Effector memory CD4-positive, alpha-beta T cell (primary cell): ENCODE measurements at regions not wholly inside any gene's neighbourhood (a gene's known extent, or its start where the extent isn't known, plus 50 kb on each side); places are given as distances from the start of the nearest gene placed in this dataset.

ENCODE experiments used
- DNase-seq, 3 donors: peaks; one replicate each; pipeline ENCODE4 v3.0.0-alpha.2; 2020
- H3K27ac ChIP-seq: 2 replicates; pipeline ENCODE4 v1.7.0; 2013; ENCODE audit warnings: mild to moderate bottlenecking, low read length, moderate library complexity; ENCODE audit not compliant: insufficient read depth, poor library complexity, severe bottlenecking
- H3K27me3 ChIP-seq: replicated peaks from 2 replicates; pipeline ENCODE4 v1.7.0; 2013; ENCODE audit warnings: mild to moderate bottlenecking, low read length; ENCODE audit not compliant: insufficient read depth, control insufficient read depth, poor library complexity, severe bottlenecking
- H3K36me3 ChIP-seq: 2 replicates; pipeline ENCODE4 v1.7.0; 2013; ENCODE audit warnings: mild to moderate bottlenecking, low read length, moderate library complexity; ENCODE audit not compliant: control insufficient read depth, insufficient read depth
- H3K4me1 ChIP-seq: 2 replicates; pipeline ENCODE4 v1.7.0; 2013; ENCODE audit warnings: low read length, mild to moderate bottlenecking; ENCODE audit not compliant: control insufficient read depth, insufficient read depth, poor library complexity, severe bottlenecking
- H3K4me3 ChIP-seq: 2 replicates; pipeline ENCODE4 v1.7.0; 2013; ENCODE audit warnings: low read length, low read depth, mild to moderate bottlenecking; ENCODE audit not compliant: insufficient read depth, poor library complexity, severe bottlenecking
- H3K9me3 ChIP-seq: 2 replicates; pipeline ENCODE4 v1.7.0; 2013; ENCODE audit warnings: mild to moderate bottlenecking, low read length, moderate library complexity; ENCODE audit not compliant: control insufficient read depth

DNA sequence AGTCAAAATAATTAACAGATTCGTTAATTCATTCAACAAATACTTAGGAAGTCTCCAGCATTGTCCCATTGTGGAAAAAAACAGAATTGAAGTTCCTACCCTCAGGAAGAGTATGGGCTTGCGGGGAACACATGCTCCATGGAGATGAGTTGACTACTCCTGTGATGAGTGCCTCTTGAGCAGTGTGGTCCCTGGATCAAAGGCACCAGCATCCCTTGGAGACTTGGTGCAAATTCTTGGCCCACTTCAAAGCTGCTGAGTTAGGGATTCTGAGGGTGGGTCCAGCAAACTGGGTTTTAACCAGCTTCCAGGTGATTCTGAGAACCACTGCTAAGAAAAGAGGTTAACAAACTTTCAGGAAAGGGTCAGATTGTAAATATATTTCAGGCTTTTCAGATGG, 361.6 kb downstream of the MYCN start:
- H3K27ac ChIP-seq = no peak overlapping the region
- no peaks in the 10 kb centered on the region for H3K9me3 ChIP-seq
- no peaks in the 10 kb centered on the region for H3K36me3 ChIP-seq
- no peak for DNase-seq
- no peaks in the 10 kb centered on the region for H3K27me3 ChIP-seq
- no peak overlapping the region for H3K4me3 ChIP-seq
- H3K4me1 ChIP-seq = no peaks in the 10 kb centered on the region

DNA sequence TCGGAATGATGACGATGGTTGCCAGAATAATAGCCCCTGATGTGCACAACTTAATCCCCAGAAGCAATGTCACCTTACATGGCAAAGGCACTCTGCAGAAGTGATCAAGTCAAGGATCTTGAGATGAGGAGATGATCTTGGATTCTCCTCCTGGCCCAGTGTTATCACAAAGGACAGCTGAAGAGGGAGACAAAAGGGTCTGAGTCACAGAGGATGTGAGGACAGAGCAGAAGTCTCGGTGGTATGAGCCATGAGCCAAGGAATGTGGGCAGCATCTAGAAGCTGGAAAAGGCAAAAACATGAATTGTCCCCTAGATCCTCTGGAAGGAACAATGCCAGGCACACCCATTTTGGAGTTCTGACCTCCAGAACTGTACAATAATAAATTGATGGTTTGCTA, 358.5 kb downstream of the MYCN start:
- no peak for DNase-seq
- Histone ChIP-seq H3K27ac (no peak overlapping the region), H3K4me1 (no peaks in the 10 kb centered on the region), H3K4me3 (no peak overlapping the region), H3K36me3 (no peaks in the 10 kb centered on the region), H3K27me3 (no peaks in the 10 kb centered on the region), H3K9me3 (no peaks in the 10 kb centered on the region)

DNA sequence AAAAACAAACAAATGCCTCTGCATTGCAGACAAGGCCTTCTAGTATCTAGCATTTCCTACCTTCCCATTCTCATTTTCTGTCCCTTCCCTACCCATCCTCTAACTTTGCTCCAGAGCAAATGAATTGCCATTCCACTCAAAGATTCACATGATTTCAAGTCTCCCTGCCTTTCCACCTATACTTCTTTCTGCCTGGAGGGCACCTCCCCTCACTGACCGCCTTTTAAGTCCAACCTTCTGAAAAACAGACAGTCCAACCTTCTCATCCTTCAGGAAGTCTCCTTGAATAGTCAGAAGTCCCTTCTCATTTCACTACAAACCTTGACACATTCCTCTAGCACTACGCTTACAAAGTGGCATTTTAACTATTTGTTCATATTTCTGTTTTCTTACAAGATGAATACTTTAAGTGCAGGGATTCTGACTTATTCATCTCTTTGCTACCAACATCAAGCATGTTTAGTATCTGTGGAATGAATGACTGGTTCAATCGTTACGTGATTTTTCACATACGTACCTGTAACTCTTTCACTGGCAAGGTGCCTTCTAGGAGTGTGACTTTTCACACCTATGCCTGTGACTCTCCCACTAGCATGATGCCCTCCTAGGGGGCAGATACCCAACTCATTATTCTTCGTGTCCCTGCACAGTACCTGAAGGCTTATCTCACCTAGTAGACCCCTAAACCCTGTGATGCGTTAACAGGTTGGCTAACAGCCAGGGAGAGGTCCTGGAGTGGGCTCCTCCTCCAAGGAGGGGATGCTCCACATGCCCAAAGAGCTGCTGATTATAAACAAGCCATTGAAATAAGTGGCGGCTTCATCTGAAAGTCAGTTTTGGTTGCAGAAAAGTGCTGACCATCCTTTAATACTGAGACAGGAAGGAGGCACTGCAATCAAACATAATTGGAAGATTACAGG, 356.2 kb downstream of the MYCN start:
- no peak for DNase-seq
- Histone ChIP-seq H3K36me3 (no peaks in the 10 kb centered on the region), H3K9me3 (no peaks in the 10 kb centered on the region), H3K27ac (no peak overlapping the region), H3K4me3 (no peak overlapping the region), H3K27me3 (no peaks in the 10 kb centered on the region), H3K4me1 (no peaks in the 10 kb centered on the region)

DNA sequence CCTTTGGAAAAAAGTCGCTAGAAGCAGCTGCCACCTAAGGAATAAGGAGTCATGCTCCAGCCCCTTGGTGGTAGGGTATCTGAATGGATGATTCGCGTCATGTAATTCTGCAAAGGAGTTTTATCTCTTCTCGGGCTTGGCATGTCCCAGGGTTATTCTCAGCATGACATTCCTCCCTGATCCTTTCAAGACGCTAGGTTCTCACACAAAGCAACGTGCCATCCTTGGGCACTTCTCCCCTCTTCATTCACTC, 355.6 kb downstream of the MYCN start:
- no peaks in the 10 kb centered on the region for H3K4me1 ChIP-seq
- no peaks in the 10 kb centered on the region for H3K9me3 ChIP-seq
- no peaks in the 10 kb centered on the region for H3K36me3 ChIP-seq
- H3K27ac ChIP-seq = no peak overlapping the region
- H3K27me3 ChIP-seq = no peaks in the 10 kb centered on the region
- no peak overlapping the region for H3K4me3 ChIP-seq
- no peak for DNase-seq

GRCh38 chr2:16294791-16295190, 354.4 kb downstream of the MYCN start:
- H3K27me3 ChIP-seq = no peaks in the 10 kb centered on the region
- no peaks in the 10 kb centered on the region for H3K9me3 ChIP-seq
- no peak for DNase-seq
- H3K4me3 ChIP-seq = no peak overlapping the region
- no peaks in the 10 kb centered on the region for H3K36me3 ChIP-seq
- H3K27ac ChIP-seq = no peak overlapping the region
- H3K4me1 ChIP-seq = no peaks in the 10 kb centered on the region

DNA sequence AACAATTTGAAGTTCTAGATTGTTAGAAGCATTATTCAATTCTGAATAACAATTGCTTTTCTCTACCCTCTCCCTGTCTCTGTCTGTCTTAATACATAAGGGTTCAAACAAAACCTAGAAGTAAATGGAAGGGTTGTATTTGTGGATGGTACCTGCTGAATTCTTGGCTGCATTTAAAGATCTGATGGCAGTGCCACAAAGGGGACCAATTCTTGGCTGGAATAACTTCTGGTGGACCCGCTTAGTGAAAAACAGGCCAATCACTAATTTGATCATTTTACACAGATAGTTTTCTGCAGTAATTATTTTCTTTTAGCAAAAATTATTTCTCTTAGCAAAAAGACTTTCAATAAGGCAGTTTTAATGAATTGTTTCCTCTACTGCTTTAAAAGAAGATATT, 353.5 kb downstream of the MYCN start:
- H3K36me3 ChIP-seq = no peaks in the 10 kb centered on the region
- H3K4me3 ChIP-seq = no peak overlapping the region
- no peaks in the 10 kb centered on the region for H3K4me1 ChIP-seq
- no peak for DNase-seq
- H3K27me3 ChIP-seq = no peaks in the 10 kb centered on the region
- no peaks in the 10 kb centered on the region for H3K9me3 ChIP-seq
- H3K27ac ChIP-seq = no peak overlapping the region

DNA sequence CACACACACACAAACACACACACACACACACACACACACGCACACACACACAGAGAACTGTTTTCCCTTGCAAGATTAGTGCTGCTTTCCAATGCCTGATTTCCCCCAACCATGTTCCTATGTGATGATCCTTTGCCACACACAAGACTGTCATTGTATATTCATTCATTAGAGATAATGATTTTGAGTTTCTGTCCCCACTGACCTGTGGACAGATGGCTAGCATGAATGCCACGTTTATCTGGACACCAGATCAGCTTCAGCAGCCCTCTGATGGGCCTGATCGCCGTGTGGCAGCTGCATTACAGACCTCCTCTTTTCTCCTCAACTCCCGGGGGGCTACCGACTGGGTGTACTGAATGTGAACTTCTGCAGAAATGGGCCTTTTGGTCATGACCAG, 353.0 kb downstream of the MYCN start:
- no peak overlapping the region for H3K27ac ChIP-seq
- H3K36me3 ChIP-seq = no peaks in the 10 kb centered on the region

DNA sequence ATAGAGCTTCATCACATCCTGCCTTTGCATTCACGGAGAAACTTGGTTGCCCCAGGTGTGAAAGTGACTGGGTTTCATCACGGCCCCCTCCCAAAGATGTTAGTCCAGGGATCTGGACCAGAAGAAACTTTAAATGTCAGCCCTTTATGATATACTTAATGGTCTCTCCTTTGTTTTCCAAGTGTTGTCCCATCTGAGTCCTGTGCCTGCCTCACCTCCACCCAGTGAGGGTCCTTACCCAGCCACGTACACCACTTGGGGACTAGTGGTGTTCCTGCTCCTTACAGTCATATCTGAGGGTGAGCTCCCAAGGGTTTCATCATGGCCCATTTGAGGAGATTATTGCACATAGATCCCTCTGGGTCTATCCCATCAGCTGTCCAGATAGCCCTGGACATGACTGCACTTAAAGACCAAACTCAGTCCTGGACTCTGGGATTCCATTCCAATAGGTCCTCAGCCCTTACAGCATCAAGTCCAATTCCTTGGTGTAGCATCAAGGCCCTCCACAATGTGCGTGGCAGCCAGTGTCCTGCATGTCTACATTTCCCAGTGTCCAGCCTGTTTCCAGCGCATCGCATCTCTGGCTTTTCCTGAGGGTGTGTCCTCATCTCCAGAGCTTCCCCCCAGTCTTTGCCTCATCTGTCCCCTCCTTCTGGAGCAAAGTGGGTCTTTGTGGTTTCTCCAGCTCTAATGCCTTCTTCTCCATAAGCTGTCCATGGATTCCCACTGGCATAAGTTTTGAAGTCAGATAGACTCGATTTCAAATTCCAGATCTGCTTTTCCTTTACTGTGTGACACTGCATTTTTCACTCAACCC, 351.6 kb downstream of the MYCN start:
- Histone ChIP-seq H3K27ac (no peak overlapping the region), H3K27me3 (no peaks in the 10 kb centered on the region), H3K9me3 (no peaks in the 10 kb centered on the region), H3K4me3 (no peak overlapping the region), H3K4me1 (no peaks in the 10 kb centered on the region), H3K36me3 (no peaks in the 10 kb centered on the region)
- DNase-seq = no peak

More for the DNA sequence above, 353.0 kb downstream of the MYCN start:
- Histone ChIP-seq H3K27me3 (no peaks in the 10 kb centered on the region), H3K9me3 (no peaks in the 10 kb centered on the region), H3K4me3 (no peak overlapping the region), H3K4me1 (no peaks in the 10 kb centered on the region)
- no peak for DNase-seq

DNA sequence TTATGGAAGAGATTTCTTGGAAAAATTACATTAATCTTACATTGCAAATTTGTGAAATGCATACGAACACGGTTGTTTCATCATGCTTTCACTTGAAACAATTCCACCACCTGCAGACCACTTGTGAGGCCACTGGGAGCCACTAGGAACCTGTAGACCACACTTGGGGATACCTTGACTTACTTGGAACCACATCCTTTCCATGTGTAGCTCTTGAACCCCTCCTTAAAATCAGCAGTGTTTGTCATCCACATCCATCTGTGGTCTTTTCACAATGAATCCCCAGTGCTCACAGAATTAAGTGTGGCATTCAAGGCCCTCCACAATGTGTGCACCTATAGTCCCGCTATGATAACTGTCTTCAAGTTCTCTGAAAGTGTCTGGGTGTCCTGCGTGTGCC, 350.9 kb downstream of the MYCN start:
- Histone ChIP-seq H3K4me1 (no peaks in the 10 kb centered on the region), H3K36me3 (no peaks in the 10 kb centered on the region), H3K27me3 (no peaks in the 10 kb centered on the region), H3K9me3 (no peaks in the 10 kb centered on the region), H3K27ac (no peak overlapping the region), H3K4me3 (no peak overlapping the region)
- no peak for DNase-seq

DNA sequence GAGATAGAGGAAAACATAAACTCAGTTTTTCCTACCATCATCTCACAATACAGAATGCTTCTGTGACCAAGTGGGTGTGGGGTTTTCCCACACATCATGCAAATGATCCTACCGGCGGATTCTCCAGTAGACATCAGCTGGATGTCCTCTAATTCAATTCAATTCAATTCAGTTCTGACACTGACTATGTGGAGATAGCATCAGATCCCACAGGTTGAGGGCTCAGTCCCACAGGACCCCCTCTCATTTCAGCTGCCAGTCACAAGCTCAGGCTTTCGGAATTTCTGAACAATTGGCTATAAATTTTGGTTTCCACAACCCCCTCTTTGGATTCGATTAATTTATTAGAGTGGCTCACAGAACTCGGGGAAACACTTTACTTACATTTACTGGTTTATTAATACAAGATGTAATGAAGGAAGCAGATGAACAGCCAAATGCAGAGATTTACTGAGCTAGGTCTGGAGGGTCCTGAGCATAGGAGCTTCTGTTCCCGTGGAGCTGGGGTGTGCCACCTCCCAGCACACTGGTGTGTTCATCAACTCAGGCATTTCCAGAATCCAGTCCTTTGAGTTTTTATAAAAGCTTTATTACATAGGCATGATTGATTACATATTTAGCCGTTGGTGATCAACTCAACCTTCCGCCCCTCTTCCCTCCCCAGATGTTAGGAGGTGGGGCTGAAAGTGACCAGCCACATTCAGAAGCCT, 350.1 kb downstream of the MYCN start:
- no peaks in the 10 kb centered on the region for H3K9me3 ChIP-seq
- H3K4me3 ChIP-seq = no peak overlapping the region
- no peaks in the 10 kb centered on the region for H3K27me3 ChIP-seq
- H3K4me1 ChIP-seq = no peaks in the 10 kb centered on the region
- H3K27ac ChIP-seq = no peak overlapping the region
- H3K36me3 ChIP-seq = no peaks in the 10 kb centered on the region
- DNase-seq = no peak
